Spleen (tissue), 11 donors: ENCODE measurements at regions not wholly inside any gene's neighbourhood (a gene's known extent, or its start where the extent isn't known, plus 50 kb on each side); places are given as distances from the start of the nearest gene placed in this dataset.

Source experiments
- DNase-seq: peaks from one replicate; pipeline ENCODE4 v3.0.0-alpha.2; 2020
- H3K27ac ChIP-seq, 8 donors: fragments of 200-600 bp; sonication (generic) in 7 of 8; 1 replicate in 4 of 8; 2 replicates in 4 of 8; pipeline versions ENCODE4 v1.5.0 to v1.8.0; 2016 to 2021; ENCODE audit warnings: inconsistent platforms in 4 of 8, mild to moderate bottlenecking in 4 of 8, moderate library complexity in 1 of 8
- H3K27me3 ChIP-seq, 7 donors: fragments of 200-600 bp; sonication (generic) in 6 of 7; replicated peaks in 1 of 7; 1 replicate in 4 of 7; 2 replicates in 3 of 7; pipeline versions ENCODE4 v1.5.0 to v1.8.0; 2016 to 2021; ENCODE audit warnings: inconsistent platforms in 3 of 7, mild to moderate bottlenecking in 1 of 7
- H3K36me3 ChIP-seq, 6 donors: fragments of 200-600 bp; sonication (generic) in 5 of 6; 1 replicate in 4 of 6; 2 replicates in 2 of 6; pipeline versions ENCODE4 v1.5.0 to v1.8.0; 2016 to 2021; ENCODE audit warnings: inconsistent platforms in 2 of 6
- H3K4me1 ChIP-seq, 6 donors: fragments of 200-600 bp; sonication (generic) in 5 of 6; 1 replicate in 3 of 6; 2 replicates in 3 of 6; pipeline versions ENCODE4 v1.5.0 to v1.8.0; 2016 to 2021; ENCODE audit warnings: inconsistent platforms in 3 of 6
- H3K4me3 ChIP-seq, 8 donors: fragments of 200-600 bp; sonication (generic) in 7 of 8; 1 replicate in 4 of 8; 2 replicates in 4 of 8; pipeline versions ENCODE4 v1.5.0 to v1.8.0; 2016 to 2021; ENCODE audit warnings: inconsistent platforms in 4 of 8, mild to moderate bottlenecking in 4 of 8, moderate library complexity in 2 of 8
- H3K9me3 ChIP-seq, 8 donors: fragments of 200-600 bp; sonication (generic) in 7 of 8; 1 replicate in 4 of 8; 2 replicates in 4 of 8; pipeline versions ENCODE4 v1.5.0 to v1.8.0; 2016 to 2021; ENCODE audit warnings: inconsistent platforms in 4 of 8
- POLR2A ChIP-seq, 3 donors: fragments of 450-650 bp; IDR thresholded peaks; one replicate each; pipeline ENCODE4 v1.5.1; 2017; ENCODE audit warnings: antibody characterized with exemption in 3 of 3, mild to moderate bottlenecking in 1 of 3
- POLR2AphosphoS5 ChIP-seq, 3 donors: sonication (generic); formaldehyde crosslinking; IDR thresholded peaks; one replicate each; pipeline ENCODE4 v1.5.1; 2017; ENCODE audit warnings: antibody characterized with exemption in 3 of 3
- WGBS, 5 donors: extraction: QIAGEN DNeasy Blood & Tissue Kit in 3 of 5; methylation state at CpG; one replicate each; pipeline versions ENCODE4 v1.1.5 to v1.1.7; 2013 to 2018; 5-methylcytosine and 5-hydroxymethylcytosine counted together
- intact Hi-C: fragments of 100-400 bp; cut with DNase I; formaldehyde crosslinking; loops from one replicate; pipeline ENCODE4 v1.15.0; 2023; ENCODE audit warnings: low total_unique reads
- TF ChIP-seq, protein P1 (sequence below), 11 experiments: fragments of 200-600 bp in 7 of 11; fragments of 450-650 bp in 4 of 11; sonication (generic) in 4 of 11; IDR thresholded peaks in 8 of 11; conservative IDR thresholded peaks in 3 of 11; 1 replicate in 7 of 11; 2 replicates in 4 of 11; pipeline versions ENCODE4 v1.4.0 to v1.8.0; 2016 to 2021; ENCODE audit warnings: antibody characterized with exemption in 11 of 11, inconsistent platforms in 4 of 11, mild to moderate bottlenecking in 1 of 11
- donor health status: healthy with polysubstance abuse.
- donor health status: DM: no; HTN: no; CAD: no; lungs with moderate emphysema.
- donor health status: DM: no; HTN: no; CAD: no.
- donor health status: Bipolar disorder and iron deficiency.
- donor health status: healthy.
- donor health status: DM: no; HTN: no; CAD: no.
- donor health status: DM: yes; HTN: yes; CAD: no.

DNA sequence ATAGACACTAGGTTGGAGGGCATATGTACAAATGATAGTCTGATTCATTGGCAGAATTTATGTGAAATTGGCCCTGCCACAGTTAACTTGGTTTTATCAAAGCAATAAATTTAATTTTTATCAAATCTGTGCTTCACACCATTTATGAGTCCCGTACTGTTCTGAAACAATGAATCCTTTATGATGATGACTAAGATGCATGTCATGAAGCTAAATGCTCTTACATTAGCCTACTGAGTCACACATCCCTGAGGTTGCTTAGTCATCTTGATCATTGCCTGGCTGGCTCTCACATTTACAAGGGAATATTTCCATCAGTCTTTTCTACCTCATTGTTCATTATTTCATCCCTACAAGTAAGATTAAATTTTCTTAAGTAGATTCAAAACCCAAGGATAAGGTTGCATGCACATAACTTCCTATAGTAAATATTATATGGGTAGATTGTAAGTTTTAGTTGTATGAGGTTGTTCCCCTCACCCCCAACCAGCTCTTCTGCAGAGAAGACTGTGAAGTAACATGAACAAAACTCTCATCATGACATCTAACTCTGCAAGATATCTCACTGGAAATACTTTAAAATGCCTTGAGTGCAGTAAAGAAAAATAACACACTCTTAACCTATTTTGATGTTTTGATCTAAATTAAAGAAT lies 170.7 kb downstream of the CYB561 start:
- Histone ChIP-seq H3K27me3 (no peaks in the 10 kb centered on the region), H3K9me3 (no peaks in the 10 kb centered on the region), H3K4me3 (no peak overlapping the region), H3K27ac (no peak overlapping the region), H3K36me3 (peaks cover 0 to 3% (median 0%) of the 10 kb centered on the region in 6 donors), H3K4me1 (peaks cover 0 to 17% (median 0%) of the 10 kb centered on the region in 6 donors)
- DNase-seq: no peak
- TF ChIP-seq, protein P1, sequence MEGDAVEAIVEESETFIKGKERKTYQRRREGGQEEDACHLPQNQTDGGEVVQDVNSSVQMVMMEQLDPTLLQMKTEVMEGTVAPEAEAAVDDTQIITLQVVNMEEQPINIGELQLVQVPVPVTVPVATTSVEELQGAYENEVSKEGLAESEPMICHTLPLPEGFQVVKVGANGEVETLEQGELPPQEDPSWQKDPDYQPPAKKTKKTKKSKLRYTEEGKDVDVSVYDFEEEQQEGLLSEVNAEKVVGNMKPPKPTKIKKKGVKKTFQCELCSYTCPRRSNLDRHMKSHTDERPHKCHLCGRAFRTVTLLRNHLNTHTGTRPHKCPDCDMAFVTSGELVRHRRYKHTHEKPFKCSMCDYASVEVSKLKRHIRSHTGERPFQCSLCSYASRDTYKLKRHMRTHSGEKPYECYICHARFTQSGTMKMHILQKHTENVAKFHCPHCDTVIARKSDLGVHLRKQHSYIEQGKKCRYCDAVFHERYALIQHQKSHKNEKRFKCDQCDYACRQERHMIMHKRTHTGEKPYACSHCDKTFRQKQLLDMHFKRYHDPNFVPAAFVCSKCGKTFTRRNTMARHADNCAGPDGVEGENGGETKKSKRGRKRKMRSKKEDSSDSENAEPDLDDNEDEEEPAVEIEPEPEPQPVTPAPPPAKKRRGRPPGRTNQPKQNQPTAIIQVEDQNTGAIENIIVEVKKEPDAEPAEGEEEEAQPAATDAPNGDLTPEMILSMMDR (IDR thresholded peaks at IDR 0.05 in 8 of 11, conservative IDR thresholded peaks at IDR 0.05 in 3 of 11): no peak
- no peak for TF ChIP-seq POLR2A (IDR thresholded peaks at IDR 0.05)
- TF ChIP-seq POLR2AphosphoS5 (IDR thresholded peaks at IDR 0.05): no peak
- 50 to 76% (median 60%) methylated on average over 1 of the region's 1 CpG for WGBS, 5 donors
- intact Hi-C loops: no loop called here

DNA sequence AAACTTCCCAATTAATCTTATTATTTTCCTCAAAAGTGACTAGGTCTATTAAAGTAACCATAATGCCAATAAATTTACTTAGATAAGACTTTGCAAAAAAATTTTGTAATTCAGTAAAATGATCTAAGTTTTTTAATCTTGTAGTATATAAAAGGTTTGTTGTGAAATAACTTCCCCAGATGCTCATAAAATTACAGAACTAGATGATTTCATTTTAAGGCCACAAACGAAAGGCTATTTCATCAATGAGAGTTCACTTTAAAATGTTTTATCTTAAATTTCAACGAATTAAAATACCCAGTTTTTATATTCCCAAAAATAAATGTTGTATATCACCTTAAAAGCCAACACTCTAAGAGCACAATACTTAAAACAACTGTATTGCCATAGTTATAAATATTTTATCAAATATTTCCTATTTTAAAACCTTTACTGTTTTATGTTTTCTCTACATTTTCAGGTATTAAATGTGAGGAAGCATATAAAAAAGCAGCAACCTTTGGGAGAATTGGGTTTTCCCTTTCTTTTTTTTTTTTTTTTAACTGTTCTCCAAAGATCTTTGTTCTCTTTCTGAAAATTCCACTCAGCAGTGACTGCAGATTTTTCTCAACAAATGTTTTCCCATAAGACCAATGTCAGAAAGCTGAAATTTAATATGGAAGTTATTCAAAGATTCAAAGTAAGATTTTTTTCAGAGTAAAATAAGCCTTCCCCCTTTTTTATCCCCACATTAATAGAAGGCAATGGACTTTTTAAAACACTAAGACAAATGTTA lies 169.9 kb downstream of the CYB561 start:
- Histone ChIP-seq H3K27ac (no peak overlapping the region), H3K4me1 (peaks cover 0 to 17% (median 0%) of the 10 kb centered on the region in 6 donors), H3K27me3 (no peaks in the 10 kb centered on the region), H3K4me3 (no peak overlapping the region), H3K36me3 (no peaks in the 10 kb centered on the region), H3K9me3 (no peaks in the 10 kb centered on the region)
- TF ChIP-seq, protein P1 (IDR thresholded peaks at IDR 0.05 in 8 of 11, conservative IDR thresholded peaks at IDR 0.05 in 3 of 11): no peak
- TF ChIP-seq POLR2A (IDR thresholded peaks at IDR 0.05) (no peak), POLR2AphosphoS5 (IDR thresholded peaks at IDR 0.05) (no peak)
- WGBS, 5 donors: 48 to 87% (median 59%) methylated on average over 2 of the region's 2 CpGs
- intact Hi-C loops: no loop called here
- no peak for DNase-seq

DNA sequence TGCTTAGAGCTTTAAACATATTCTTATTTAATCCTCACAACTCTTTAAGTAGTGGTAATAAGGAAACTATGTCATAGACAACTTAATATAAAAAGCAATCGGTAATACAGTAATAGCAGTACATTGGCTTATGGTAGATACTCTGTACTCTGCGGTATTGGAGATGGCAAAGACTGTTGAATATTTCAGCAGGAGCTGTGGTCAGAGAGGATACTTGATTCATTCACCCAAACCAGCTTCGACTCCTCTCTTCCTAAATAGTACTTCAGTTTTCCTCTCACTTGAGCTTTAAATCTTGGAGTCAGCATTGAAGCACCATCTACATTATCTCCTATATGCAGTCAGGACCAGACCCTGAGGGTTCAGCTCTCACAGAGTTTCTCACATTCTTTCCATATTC lies 169.3 kb downstream of the CYB561 start:
- no peaks in the 10 kb centered on the region for H3K36me3 ChIP-seq
- no peak for TF ChIP-seq POLR2AphosphoS5 (IDR thresholded peaks at IDR 0.05)
- TF ChIP-seq, protein P1 (IDR thresholded peaks at IDR 0.05 in 8 of 11, conservative IDR thresholded peaks at IDR 0.05 in 3 of 11): no peak
- no peak for TF ChIP-seq POLR2A (IDR thresholded peaks at IDR 0.05)
- DNase-seq: no peak
- intact Hi-C loops: no loop called here
- no peak overlapping the region for H3K4me3 ChIP-seq
- H3K4me1 ChIP-seq: peaks cover 0 to 17% (median 0%) of the 10 kb centered on the region in 6 donors
- WGBS, 5 donors: 84 to 98% (median 90%) methylated on average over 3 of the region's 3 CpGs
- H3K9me3 ChIP-seq: no peaks in the 10 kb centered on the region
- H3K27me3 ChIP-seq: no peaks in the 10 kb centered on the region
- no peak overlapping the region for H3K27ac ChIP-seq

DNA sequence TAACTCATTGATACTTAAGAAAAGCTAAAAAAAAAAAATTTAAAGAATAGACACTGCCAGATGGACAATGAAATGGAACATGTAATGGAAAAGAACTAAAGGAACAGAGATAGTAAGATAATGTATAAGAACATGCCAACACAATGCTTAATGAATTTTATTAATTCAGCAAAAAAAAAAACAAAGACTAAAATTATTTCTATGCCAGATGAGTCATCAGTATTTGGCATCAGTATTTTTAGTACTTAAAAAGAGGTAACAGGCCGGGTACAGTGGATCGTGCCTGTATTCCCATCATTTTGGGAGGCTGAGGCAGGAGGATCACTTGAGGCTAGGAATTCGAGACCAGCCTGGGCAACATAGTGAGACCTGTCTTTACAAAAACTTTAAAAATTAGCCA lies 168.5 kb downstream of the CYB561 start:
- no peaks in the 10 kb centered on the region for H3K9me3 ChIP-seq
- H3K36me3 ChIP-seq: no peaks in the 10 kb centered on the region
- H3K27ac ChIP-seq: no peak overlapping the region
- TF ChIP-seq, protein P1 (IDR thresholded peaks at IDR 0.05 in 8 of 11, conservative IDR thresholded peaks at IDR 0.05 in 3 of 11): no peak
- TF ChIP-seq POLR2AphosphoS5 (IDR thresholded peaks at IDR 0.05) (no peak), POLR2A (IDR thresholded peaks at IDR 0.05) (no peak)
- 85 to 97% (median 92%) methylated on average over 3 of the region's 3 CpGs for WGBS, 5 donors
- no peaks in the 10 kb centered on the region for H3K27me3 ChIP-seq
- no peak for DNase-seq
- H3K4me3 ChIP-seq: no peak overlapping the region
- intact Hi-C loops: no loop called here
- H3K4me1 ChIP-seq: peaks cover 0 to 21% (median 0%) of the 10 kb centered on the region in 6 donors
